ENCODE measurements at regions not wholly inside any gene's neighbourhood (a gene's known extent, or its start where the extent isn't known, plus 50 kb on each side); places are given as distances from the start of the nearest gene placed in this dataset.

- Histone ChIP-seq H2BK12ac (ENCODE audit: low read depth, low read length) (no peak overlapping the region), H4K5ac (ENCODE audit: insufficient read length, low read depth, low read length) (no peak overlapping the region), H3K4ac (replicated peaks; ENCODE audit: insufficient read length, low read depth, low read length) (no peak overlapping the region), H3K4me3 (ENCODE audit: extremely low read depth in 1 of 4, insufficient read depth in 2 of 4, low read depth in 3 of 4, low read length in 4 of 4) (no peak overlapping the region), H3K4me2 (ENCODE audit: insufficient read depth in 1 of 2, low read depth in 2 of 2, low read length in 2 of 2) (no peak overlapping the region), H3K79me2 (ENCODE audit: control insufficient read depth in 1 of 2, insufficient read depth in 2 of 2, low read length in 2 of 2) (no peaks in the 10 kb centered on the region), H2BK15ac (ENCODE audit: low read length) (no peak overlapping the region), H2AFZ (ENCODE audit: low read length) (no peak overlapping the region), H4K91ac (replicated peaks; ENCODE audit: insufficient read length, low read length) (no peak overlapping the region), H3K79me1 (ENCODE audit: low read depth, low read length) (no peaks in the 10 kb centered on the region), H3K56ac (replicated peaks; ENCODE audit: insufficient read length, low read depth, low read length) (no peak overlapping the region), H4K20me1 (replicated peaks in 1 of 2; ENCODE audit: control insufficient read depth in 1 of 2, insufficient read depth in 2 of 2, low read length in 2 of 2) (no peaks in the 10 kb centered on the region), H3K14ac (ENCODE audit: insufficient read length) (no peak overlapping the region), H3K23me2 (ENCODE audit: low read depth, low read length) (no peaks in the 10 kb centered on the region; the same call in 1 of the 2 replicates), H3K36me3 (ENCODE audit: control insufficient read depth in 2 of 4, insufficient read depth in 4 of 4, low read length in 3 of 4) (no peaks in the 10 kb centered on the region), H2AK5ac (ENCODE audit: low read depth, low read length) (no peak overlapping the region), H3K27me3 (replicated peaks in 1 of 4; ENCODE audit: control insufficient read depth in 3 of 4, extremely low read depth in 1 of 4, insufficient read depth in 3 of 4, low read length in 3 of 4) (no peaks in the 10 kb centered on the region), H4K8ac (ENCODE audit: extremely low read depth, insufficient read depth, low read length) (no peak overlapping the region), H3K18ac (ENCODE audit: extremely low read depth, low read length) (no peak overlapping the region), H3K9ac (replicated peaks in 1 of 4; ENCODE audit: extremely low read depth in 1 of 4, low read depth in 3 of 4, low read length in 3 of 4) (no peak overlapping the region), H2BK20ac (ENCODE audit: low read length) (no peak overlapping the region), H2BK120ac (replicated peaks; ENCODE audit: low read depth, low read length) (no peak overlapping the region), H3K9me3 (ENCODE audit: insufficient read depth in 2 of 2, low read depth in 1 of 2, low read length in 1 of 2) (no peaks in the 10 kb centered on the region), H3K23ac (ENCODE audit: insufficient read length) (no peak overlapping the region), H3K4me1 (replicated peaks in 1 of 4; ENCODE audit: control insufficient read depth in 3 of 4, insufficient read depth in 4 of 4, low read length in 3 of 4) (no peaks in the 10 kb centered on the region), H2BK5ac (ENCODE audit: low read depth, low read length) (no peak overlapping the region), H3K27ac (ENCODE audit: low read depth, low read length) (no peak overlapping the region)
- TF ChIP-seq MAFK (IDR thresholded peaks at IDR 0.05; ENCODE audit: low read depth, low read length) (no peak), USF2 (IDR thresholded peaks at IDR 0.05; ENCODE audit: low read length) (no peak), TAF1 (IDR thresholded peaks at IDR 0.05; ENCODE audit: low read depth, low read length) (no peak), POLR2A (IDR thresholded peaks at IDR 0.05; ENCODE audit: control extremely low read depth in 1 of 2, low read depth in 2 of 2, low read length in 2 of 2) (no peak), SRF (IDR thresholded peaks at IDR 0.05; ENCODE audit: low read depth, low read length) (no peak), SIX5 (IDR thresholded peaks at IDR 0.05; ENCODE audit: low read depth, low read length) (no peak), CBX5 (IDR thresholded peaks at IDR 0.05; ENCODE audit: low read depth, low read length) (no peak), SIRT6 (IDR thresholded peaks at IDR 0.05; ENCODE audit: low read length) (no peak), TCF12 (IDR thresholded peaks at IDR 0.05; ENCODE audit: low read depth, low read length) (no peak), CHD2 (IDR thresholded peaks at IDR 0.05; ENCODE audit: low read length) (no peak), CEBPB (IDR thresholded peaks at IDR 0.05; ENCODE audit: low read depth, low read length) (no peak), CHD1 (IDR thresholded peaks at IDR 0.05; ENCODE audit: low read depth, low read length) (no peak), E2F6 (IDR thresholded peaks at IDR 0.05) (no peak), EZH2 (IDR thresholded peaks at IDR 0.05; ENCODE audit: low read depth, low read length, severe bottlenecking) (no peak), RXRA (IDR thresholded peaks at IDR 0.05; ENCODE audit: insufficient read depth, low read depth, low read length) (no peak), ASH2L (IDR thresholded peaks at IDR 0.05; ENCODE audit: low read length) (no peak)
- CTCF ChIA-PET (ENCODE audit: partially characterized antibody), result interaction anchor here (0.6 kb wide), 1 partner anchor 253 kb away, joined by 6 read pairs; no protein-coding TSS in a partner anchor
- FAIRE-seq (no peak), DNase-seq (ENCODE audit: low read depth in 1 of 2, low spot score in 2 of 2) (no peak)
- 91% methylated on average over 2 of the region's 2 CpGs; no CpG with 5 or more reads in 1 of the 2 experiments for WGBS, 2 experiments (ENCODE audit: extremely low coverage in 1 of 2, insufficient coverage in 1 of 2, insufficient read length in 1 of 2, insufficient replicate concordance in 2 of 2, low coverage in 1 of 2, low lambda C conversion rate in 2 of 2, missing lambda C conversion rate in 1 of 2)
- POLR2A ChIA-PET (ENCODE audit: partially characterized antibody), result no interaction called here
These were observed 111.2 kb downstream of the CEP44 start for GRCh38 chr4:174394915-174395314.
